ENCODE measurements at regions not wholly inside any gene's neighbourhood (a gene's known extent, or its start where the extent isn't known, plus 50 kb on each side); places are given as distances from the start of the nearest gene placed in this dataset.

DNA sequence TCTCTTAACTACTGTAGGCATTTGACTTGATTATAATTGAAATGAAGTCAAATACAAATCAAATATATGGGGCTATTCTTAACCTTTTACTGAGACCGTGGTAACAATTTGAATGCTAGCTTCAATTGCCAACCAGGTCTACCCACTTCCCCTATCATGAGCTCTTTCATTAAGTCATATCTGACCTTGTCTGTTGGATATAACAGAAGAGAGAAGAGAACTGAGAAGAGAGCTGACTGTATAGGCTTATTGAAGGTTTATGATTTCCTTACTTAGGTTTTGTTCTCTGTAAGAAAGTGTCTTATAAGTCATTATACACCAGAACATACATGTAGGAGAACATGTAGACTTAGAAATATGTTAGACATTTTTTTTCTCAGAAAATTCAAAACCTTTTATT, 549.4 kb downstream of the COL12A1 start:
- no peak for TF ChIP-seq CTCF (conservative IDR thresholded peaks at IDR 0.05; ENCODE audit: low read depth, low read length)
- DNase-seq (ENCODE audit: low read depth) = no peak

DNA sequence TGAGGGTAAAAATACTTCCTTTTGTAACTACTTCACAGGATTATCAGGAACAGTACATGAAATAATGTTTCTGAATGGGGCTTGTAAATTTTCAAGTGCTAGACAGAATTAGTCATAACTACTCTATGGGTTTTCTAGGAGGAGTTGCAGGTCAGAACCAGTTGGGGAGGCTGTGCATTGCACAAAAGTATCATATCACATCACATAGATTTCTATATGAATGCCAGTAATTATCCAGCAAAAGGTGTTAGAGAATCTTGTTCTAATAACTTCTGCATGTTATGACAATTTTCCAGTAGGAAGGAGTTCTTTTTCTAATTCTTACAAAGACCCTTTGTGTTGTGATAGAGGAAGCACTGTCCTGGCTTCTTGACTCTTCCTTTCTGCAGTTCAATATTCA, 551.6 kb downstream of the COL12A1 start:
- H3K4me3 ChIP-seq (ENCODE audit: low read depth, low read length) = no peak overlapping the region
- no peak for DNase-seq (ENCODE audit: low read depth)
- no peak for TF ChIP-seq CTCF (conservative IDR thresholded peaks at IDR 0.05; ENCODE audit: low read depth, low read length)

More for the DNA sequence above, 549.4 kb downstream of the COL12A1 start:
- H3K4me3 ChIP-seq (ENCODE audit: low read depth, low read length) = no peak overlapping the region

DNA sequence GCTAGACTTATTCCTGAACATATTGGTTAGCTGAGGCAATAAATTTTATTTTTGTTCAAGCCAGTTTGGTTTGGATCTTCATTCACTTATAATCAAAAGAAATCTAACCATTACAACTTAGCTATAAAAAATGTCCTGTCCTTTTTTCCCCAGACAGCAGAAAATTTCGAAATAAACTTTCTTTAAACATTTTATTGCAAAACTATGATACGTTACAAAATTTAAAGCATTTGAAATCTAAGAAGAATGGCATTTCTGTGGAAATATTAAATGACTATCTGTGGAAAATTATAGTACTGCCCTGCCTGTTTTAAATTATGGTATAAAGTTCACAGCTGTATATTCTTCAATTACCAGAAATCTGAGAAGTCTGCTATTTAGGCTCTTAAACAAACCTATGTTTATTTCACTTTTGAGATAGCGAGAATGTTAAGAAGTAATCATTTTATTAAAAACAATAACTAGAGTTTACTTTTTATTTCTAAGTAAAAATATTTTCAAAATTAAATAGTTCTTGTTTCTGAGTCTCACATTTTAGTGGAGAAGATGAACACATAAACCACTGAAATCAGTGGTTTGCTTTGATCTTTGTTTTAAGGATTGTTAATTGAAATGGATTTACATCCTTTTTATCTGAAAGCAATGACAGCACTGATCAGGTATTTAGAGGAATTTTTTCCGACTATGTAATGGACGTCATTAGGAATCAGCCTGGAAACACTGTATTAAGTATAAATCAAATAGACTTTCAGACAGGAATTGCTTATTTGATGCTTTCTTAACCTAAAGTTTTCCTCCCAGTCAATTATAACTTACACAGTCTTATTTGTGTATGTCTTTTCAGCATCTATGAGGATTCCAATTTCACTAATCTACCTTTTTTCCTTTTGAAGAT, 553.7 kb downstream of the COL12A1 start:
- DNase-seq (ENCODE audit: low read depth) = peak; percentile 16
- no peak for TF ChIP-seq CTCF (conservative IDR thresholded peaks at IDR 0.05; ENCODE audit: low read depth, low read length)
- H3K4me3 ChIP-seq (ENCODE audit: low read depth, low read length) = no peak overlapping the region

DNA sequence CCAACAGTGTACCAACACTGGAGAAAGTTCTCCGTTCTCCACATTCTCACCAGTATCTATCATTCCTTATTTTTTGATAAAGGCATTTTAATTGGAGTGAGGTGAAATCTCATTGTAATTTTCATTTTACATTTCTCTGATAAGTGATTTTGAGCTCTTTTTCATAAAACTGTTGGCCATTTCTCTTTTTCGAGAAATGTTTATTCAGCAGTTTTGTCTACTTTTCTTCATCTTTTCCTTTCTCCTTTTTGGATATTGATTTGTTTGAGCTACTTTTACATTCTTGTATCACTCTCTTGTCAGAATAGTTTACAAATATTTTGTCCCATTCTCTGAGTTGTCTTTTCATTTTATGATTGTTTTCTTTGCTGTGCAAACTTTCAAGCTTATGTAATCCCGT, 555.2 kb downstream of the COL12A1 start:
- H3K4me3 ChIP-seq (ENCODE audit: low read depth, low read length) = no peak overlapping the region
- no peak for DNase-seq (ENCODE audit: low read depth)
- TF ChIP-seq CTCF (conservative IDR thresholded peaks at IDR 0.05; ENCODE audit: low read depth, low read length) = no peak

DNA sequence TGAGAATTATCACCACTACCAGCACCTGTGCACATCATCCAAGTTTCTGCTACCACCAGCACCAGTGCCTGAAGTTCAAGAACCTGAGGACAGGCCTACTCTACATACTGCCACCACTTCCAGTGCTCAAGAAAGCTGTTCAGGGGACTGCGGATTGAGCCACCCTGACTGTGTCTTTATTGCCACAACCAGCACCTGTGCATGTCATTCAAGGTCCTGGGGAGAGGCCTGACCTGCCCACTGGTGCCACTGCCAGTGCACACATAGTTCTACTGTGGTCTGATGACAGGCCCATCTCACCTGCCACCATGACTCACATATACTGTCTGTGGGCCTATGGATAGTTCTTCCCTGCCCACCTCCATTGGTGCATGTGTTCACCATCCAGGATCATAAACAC, 559.4 kb downstream of the COL12A1 start:
- H3K4me3 ChIP-seq (ENCODE audit: low read depth, low read length) = no peak overlapping the region
- DNase-seq (ENCODE audit: low read depth) = no peak
- no peak for TF ChIP-seq CTCF (conservative IDR thresholded peaks at IDR 0.05; ENCODE audit: low read depth, low read length)

- TF ChIP-seq CTCF (conservative IDR thresholded peaks at IDR 0.05; ENCODE audit: low read depth, low read length) = no peak
- no peak overlapping the region for H3K4me3 ChIP-seq (ENCODE audit: low read depth, low read length)
- no peak for DNase-seq (ENCODE audit: low read depth)
Measured at GRCh38 chr6:74645108-74645849, 560.6 kb downstream of the COL12A1 start.
